ENCODE measurements at regions not wholly inside any gene's neighbourhood (a gene's known extent, or its start where the extent isn't known, plus 50 kb on each side); places are given as distances from the start of the nearest gene placed in this dataset.
A peak's percentile ranks its signal among the peaks of the same experiment; 100 is the strongest.

- ATAC-seq (ENCODE audit: poor library complexity) (no peak), DNase-seq (no peak)
Observed at GRCh38 chr21:24781146-24781545, 826.1 kb downstream of the MRPL39 start.

GRCh38 chr21:24759348-24760075, 847.8 kb downstream of the MRPL39 start:
- DNase-seq (no peak), ATAC-seq (ENCODE audit: poor library complexity) (no peak)
- intact Hi-C loops (cut with DNase I) = no loop called here

More at GRCh38 chr21:24781146-24781545, 826.1 kb downstream of the MRPL39 start:
- intact Hi-C loops (cut with DNase I) = no loop called here

DNA sequence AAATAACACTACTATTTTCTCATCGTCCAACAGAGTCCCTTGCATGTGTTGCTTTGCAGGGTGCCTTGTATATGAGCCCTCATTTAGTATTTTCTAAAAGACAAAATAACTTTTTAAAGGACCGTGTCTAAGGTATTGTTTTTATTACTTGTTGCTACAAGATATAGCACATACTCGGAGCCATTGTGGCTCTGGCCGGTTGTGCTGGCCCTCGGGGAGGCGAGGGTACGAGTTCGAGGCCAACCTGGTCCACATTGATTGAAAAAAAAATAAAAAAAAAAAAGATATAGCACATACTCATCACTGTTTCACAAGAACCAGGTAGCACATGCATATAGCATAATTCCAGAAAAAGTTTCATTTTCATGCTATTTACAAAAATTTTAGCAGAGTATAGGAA, 869.2 kb downstream of the MRPL39 start:
- DNase-seq (no peak), ATAC-seq (ENCODE audit: poor library complexity) (no peak)
- intact Hi-C loops (cut with DNase I) = no loop called here

- no peak for ATAC-seq (ENCODE audit: poor library complexity)
- no peak for DNase-seq
- intact Hi-C loops (cut with DNase I) = no loop called here
Observed at GRCh38 chr21:24737296-24737850, 869.9 kb downstream of the MRPL39 start.

GRCh38 chr21:24730661-24731060, 876.6 kb downstream of the MRPL39 start:
- DNase-seq (no peak), ATAC-seq (ENCODE audit: poor library complexity) (no peak)
- intact Hi-C loops (cut with DNase I) = no loop called here

DNA sequence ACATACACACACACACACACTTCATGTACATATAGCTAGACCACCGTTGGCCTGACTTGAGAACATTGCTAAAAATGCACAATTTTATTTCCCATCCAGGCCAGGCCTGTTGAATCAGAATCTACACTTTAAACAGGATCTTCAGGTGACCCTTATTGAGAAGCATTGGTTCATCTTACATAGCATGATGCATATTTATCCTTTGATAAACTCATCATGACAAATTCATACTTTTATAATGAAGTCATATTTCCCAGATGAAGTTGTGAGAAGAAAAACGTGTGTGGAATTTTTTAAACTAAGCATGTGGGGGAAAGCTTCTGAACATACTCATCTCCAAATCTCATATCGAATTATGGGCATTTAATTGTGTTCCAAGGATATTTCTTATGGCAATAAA, 877.7 kb downstream of the MRPL39 start:
- DNase-seq = no peak
- intact Hi-C loops (cut with DNase I) = no loop called here
- no peak for ATAC-seq (ENCODE audit: poor library complexity)

- intact Hi-C loops (cut with DNase I) = no loop called here
- ATAC-seq (ENCODE audit: poor library complexity) (no peak), DNase-seq (no peak)
Observed at GRCh38 chr21:24727803-24728440, 879.4 kb downstream of the MRPL39 start.

GRCh38 chr21:24716281-24716918, 890.9 kb downstream of the MRPL39 start:
- intact Hi-C loops (cut with DNase I) = no loop called here
- no peak for ATAC-seq (ENCODE audit: poor library complexity)
- DNase-seq = no peak

DNA sequence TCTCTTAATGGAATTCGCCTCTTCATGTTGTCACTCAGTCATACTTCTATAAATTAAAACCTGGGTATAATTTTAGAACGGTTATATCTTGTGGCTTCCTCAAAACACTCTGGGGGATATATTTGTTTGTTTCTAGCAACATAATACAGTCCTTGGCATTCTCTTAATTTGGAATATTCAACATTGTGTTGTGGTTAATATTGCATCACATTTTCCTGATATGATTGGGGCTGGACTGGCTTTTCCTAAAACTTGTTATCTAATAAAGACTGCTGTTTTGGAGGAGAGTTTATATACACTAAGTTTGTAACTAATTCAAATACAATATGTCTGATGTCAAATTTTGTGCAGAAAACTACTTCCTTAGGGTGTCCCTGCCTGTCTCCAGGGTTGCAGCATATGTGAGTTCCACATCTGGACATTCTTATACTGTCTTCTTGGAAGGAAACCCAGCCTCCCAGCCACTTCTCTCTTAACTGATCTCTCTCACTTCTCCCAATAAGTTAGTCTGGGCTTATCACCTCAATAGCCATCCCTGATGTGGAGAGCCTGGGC, 892.6 kb downstream of the MRPL39 start:
- intact Hi-C loops (cut with DNase I) = no loop called here
- ATAC-seq (ENCODE audit: poor library complexity) (peak; percentile 20), DNase-seq (no peak)

GRCh38 chr21:24705201-24705600, 902.1 kb downstream of the MRPL39 start:
- intact Hi-C loops (cut with DNase I) = no loop called here
- DNase-seq (no peak), ATAC-seq (ENCODE audit: poor library complexity) (no peak)

GRCh38 chr21:24693779-24694178, 913.5 kb downstream of the MRPL39 start:
- ATAC-seq (ENCODE audit: poor library complexity) (no peak), DNase-seq (no peak)
- intact Hi-C loops (cut with DNase I) = no loop called here

GRCh38 chr21:24681456-24681855, 925.8 kb downstream of the MRPL39 start:
- ATAC-seq (ENCODE audit: poor library complexity) (no peak), DNase-seq (no peak)
- intact Hi-C loops (cut with DNase I) = no loop called here

- no peak for ATAC-seq (ENCODE audit: poor library complexity)
- intact Hi-C loops (cut with DNase I) = no loop called here
Observed at GRCh38 chr21:24671901-24672300, 935.4 kb downstream of the MRPL39 start.

DNA sequence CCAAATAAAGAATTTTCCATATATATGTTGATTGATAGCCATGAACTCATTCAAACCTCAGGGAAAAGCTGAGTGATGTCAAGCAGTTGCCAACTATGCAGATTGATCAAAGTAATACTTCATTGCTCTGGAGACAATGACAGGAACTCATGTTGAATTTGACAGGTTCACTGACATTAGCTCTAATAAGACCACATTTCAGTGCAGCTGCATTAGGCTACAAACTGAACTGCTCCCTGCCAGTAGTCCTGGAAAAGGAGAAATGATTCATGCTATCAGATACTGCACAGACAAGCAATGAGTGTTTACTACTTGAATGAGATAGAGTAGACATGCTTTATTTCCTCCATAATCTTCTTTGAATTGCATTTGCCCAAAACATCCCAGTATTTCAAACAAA, 948.4 kb downstream of the MRPL39 start:
- ATAC-seq (ENCODE audit: poor library complexity) = no peak
- DNase-seq = no peak
- intact Hi-C loops (cut with DNase I) = no loop called here

More at GRCh38 chr21:24671901-24672300, 935.4 kb downstream of the MRPL39 start:
- DNase-seq = no peak

- no peak for DNase-seq
- intact Hi-C loops (cut with DNase I) = no loop called here
- ATAC-seq (ENCODE audit: poor library complexity) = no peak
Observed at GRCh38 chr21:24658026-24658425, 949.3 kb downstream of the MRPL39 start.

DNA sequence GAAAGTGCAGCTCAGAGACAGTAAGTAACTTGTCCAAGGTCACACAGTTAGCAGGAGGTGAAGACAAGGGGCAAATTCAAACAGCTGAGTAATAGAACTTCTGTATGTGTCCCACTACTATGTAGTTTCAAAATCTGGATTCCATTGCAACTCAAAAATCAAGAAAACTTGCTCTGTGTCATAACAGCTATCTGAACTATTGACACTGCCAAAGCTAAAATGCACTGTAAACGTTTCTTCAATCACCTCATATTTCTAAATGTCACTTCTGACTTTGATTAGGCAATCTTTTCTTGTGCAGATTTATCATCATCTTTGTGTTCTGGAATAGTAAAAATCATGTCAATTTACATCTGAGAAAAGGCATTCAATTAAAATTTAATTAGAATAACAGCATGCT, 957.6 kb downstream of the MRPL39 start:
- intact Hi-C loops (cut with DNase I) = no loop called here
- ATAC-seq (ENCODE audit: poor library complexity) = no peak
- no peak for DNase-seq

DNA sequence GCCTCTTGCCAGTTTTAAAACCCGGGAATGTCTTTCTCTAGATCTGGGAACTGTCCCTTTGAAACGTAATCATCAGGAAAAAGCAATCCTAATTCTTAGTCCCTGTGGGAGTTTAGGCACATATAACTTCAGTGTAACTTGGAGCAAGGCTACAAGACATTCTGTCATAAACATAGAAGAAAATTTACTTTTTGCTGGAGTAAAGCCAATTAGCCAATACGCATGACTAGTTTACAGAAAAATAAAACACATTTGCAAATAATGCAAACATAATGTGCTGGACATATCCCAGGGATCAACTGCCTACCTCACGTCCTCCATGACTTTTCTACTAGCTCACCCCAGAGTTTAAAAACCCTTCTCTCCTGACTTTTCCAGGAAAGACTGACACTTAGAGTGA, 970.6 kb downstream of the MRPL39 start:
- DNase-seq (no peak), ATAC-seq (ENCODE audit: poor library complexity) (no peak)
- intact Hi-C loops (cut with DNase I) = no loop called here

- no peak for ATAC-seq (ENCODE audit: poor library complexity)
- intact Hi-C loops (cut with DNase I) = no loop called here
- no peak for DNase-seq
Observed at GRCh38 chr21:24634749-24635148, 972.5 kb downstream of the MRPL39 start.

DNA sequence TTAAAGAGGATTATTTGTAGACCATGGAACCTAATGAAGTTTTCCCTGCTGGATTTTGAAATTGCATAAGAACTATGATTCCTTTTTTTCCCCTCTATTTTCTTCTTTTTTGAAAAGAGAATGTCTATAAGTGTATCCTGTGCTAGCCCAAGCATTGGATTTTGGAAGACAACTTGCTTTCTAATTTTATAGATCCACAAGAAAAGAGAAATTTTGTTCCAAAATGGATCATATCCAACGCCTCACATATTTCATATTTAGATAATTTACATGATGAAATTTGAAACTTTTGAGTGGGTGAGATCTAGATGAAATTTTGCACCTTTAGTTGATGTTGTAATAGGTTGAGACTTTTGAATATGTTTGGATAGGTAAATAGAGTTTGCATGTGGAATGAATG, 978.7 kb downstream of the MRPL39 start:
- DNase-seq (no peak), ATAC-seq (ENCODE audit: poor library complexity) (no peak)
- intact Hi-C loops (cut with DNase I) = no loop called here

- DNase-seq (no peak), ATAC-seq (ENCODE audit: poor library complexity) (no peak)
- intact Hi-C loops (cut with DNase I) = no loop called here
Observed at GRCh38 chr21:24628046-24628445, 979.2 kb downstream of the MRPL39 start.
